MCF 10A (cell line): ENCODE measurements at regions not wholly inside any gene's neighbourhood (a gene's known extent, or its start where the extent isn't known, plus 50 kb on each side); places are given as distances from the start of the nearest gene placed in this dataset.

ENCODE experiments used
- BruUV-seq: library from RNA; stranded (reverse); fragments of 400-500 nt; replicated peaks from 2 replicates; lab custom pipeline; 2021; lab: Mats Ljungman, UMichigan
- CTCF ChIA-PET: fragments of 300-600 bp; sonication (Branson Sonifier 250); formaldehyde crosslinking; extraction: SDS; loops from one replicate; lab custom pipeline; 2021; ENCODE audit warnings: antibody characterized with exemption, inconsistent platforms; lab: Yijun Ruan, JAX
- POLR2A ChIA-PET: fragments of 300-600, 350-650 bp; sonication (Branson Sonifier 250); formaldehyde crosslinking; extraction: SDS; loops from one replicate; lab custom pipeline; 2020; ENCODE audit warnings: antibody characterized with exemption, inconsistent platforms; lab: Yijun Ruan, JAX
- DNase-seq: peaks from one replicate; pipeline ENCODE4 v3.0.0-alpha.2; 2018; ENCODE audit not compliant: unreplicated experiment
- H3K27ac Mint-ChIP-seq: one replicate; pipeline ENCODE4 v1.8.0; 2022; ENCODE audit warnings: mild to moderate bottlenecking, low read depth, mixed read lengths; ENCODE audit not compliant: unreplicated experiment
- H3K27me3 Mint-ChIP-seq: one replicate; pipeline ENCODE4 v1.8.0; 2022; ENCODE audit warnings: mixed read lengths; ENCODE audit not compliant: insufficient read depth, unreplicated experiment
- H3K36me3 Mint-ChIP-seq: one replicate; pipeline ENCODE4 v1.8.0; 2022; ENCODE audit warnings: mild to moderate bottlenecking, moderate library complexity, mixed read lengths; ENCODE audit not compliant: insufficient read depth, unreplicated experiment
- H3K4me1 Mint-ChIP-seq: one replicate; pipeline ENCODE4 v1.8.0; 2022; ENCODE audit warnings: mixed read lengths; ENCODE audit not compliant: insufficient read depth, unreplicated experiment
- H3K4me3 Mint-ChIP-seq: one replicate; pipeline ENCODE4 v1.8.0; 2022; ENCODE audit warnings: mild to moderate bottlenecking, moderate library complexity, mixed read lengths; ENCODE audit not compliant: unreplicated experiment
- H3K9me3 Mint-ChIP-seq: one replicate; pipeline ENCODE4 v1.8.0; 2022; ENCODE audit warnings: mixed read lengths; ENCODE audit not compliant: unreplicated experiment
- CTCF ChIP-seq: fragments of 200-600 bp; IDR thresholded peaks from one replicate; pipeline ENCODE4 v1.8.0; 2022; ENCODE audit warnings: antibody characterized with exemption, mild to moderate bottlenecking; ENCODE audit not compliant: unreplicated experiment
- intact Hi-C: fragments of 100-400 bp; cut with micrococcal nuclease; formaldehyde crosslinking; loops from 2 replicates; pipeline ENCODE4 v1.14.1; 2022

- no peak for DNase-seq
- no peak for TF ChIP-seq CTCF
- H3K27ac Mint-ChIP-seq = no peak overlapping the region
Observed at GRCh38 chr7:79563821-79564522, 110.5 kb upstream of the MAGI2 start.

GRCh38 chr7:79555571-79555970, 102.1 kb upstream of the MAGI2 start:
- Mint-ChIP-seq H3K27me3 (peaks cover 11% of the 10 kb centered on the region), H3K4me3 (no peak overlapping the region), H3K36me3 (no peaks in the 10 kb centered on the region), H3K4me1 (peaks cover 9% of the 10 kb centered on the region), H3K27ac (no peak overlapping the region), H3K9me3 (peaks cover 8% of the 10 kb centered on the region)
- no peak for TF ChIP-seq CTCF
- BruUV-seq = no TSS peak
- DNase-seq = no peak
- CTCF ChIA-PET = no interaction called here
- intact Hi-C loops = no loop called here
- POLR2A ChIA-PET = no interaction called here

More at GRCh38 chr7:79563821-79564522, 110.5 kb upstream of the MAGI2 start:
- Mint-ChIP-seq H3K4me1 (no peaks in the 10 kb centered on the region), H3K36me3 (no peaks in the 10 kb centered on the region), H3K27me3 (peaks cover 31% of the 10 kb centered on the region), H3K4me3 (no peak overlapping the region), H3K9me3 (no peaks in the 10 kb centered on the region)
- POLR2A ChIA-PET = no interaction called here
- BruUV-seq = no TSS peak
- intact Hi-C loops = no loop called here
- CTCF ChIA-PET = no interaction called here

- H3K4me1 Mint-ChIP-seq = peaks cover 9% of the 10 kb centered on the region
- no peak for TF ChIP-seq CTCF
- ChIA-PET CTCF (no interaction called here), POLR2A (no interaction called here)
- H3K27me3 Mint-ChIP-seq = no peaks in the 10 kb centered on the region
- peak overlapping the region; percentile 0 for H3K27ac Mint-ChIP-seq
- peak; percentile 34 for DNase-seq
- no TSS peak for BruUV-seq
- intact Hi-C loops = no loop called here
- H3K36me3 Mint-ChIP-seq = no peaks in the 10 kb centered on the region
- H3K9me3 Mint-ChIP-seq = peaks cover 8% of the 10 kb centered on the region
- no peak overlapping the region for H3K4me3 Mint-ChIP-seq
Observed at GRCh38 chr7:79553811-79554555, 100.5 kb upstream of the MAGI2 start.

GRCh38 chr7:79552463-79552862, 99.0 kb upstream of the MAGI2 start:
- H3K36me3 Mint-ChIP-seq = no peaks in the 10 kb centered on the region
- BruUV-seq = no TSS peak
- POLR2A ChIA-PET = no interaction called here
- peaks cover 8% of the 10 kb centered on the region for H3K9me3 Mint-ChIP-seq
- no peak for TF ChIP-seq CTCF
- CTCF ChIA-PET = no interaction called here
- H3K4me3 Mint-ChIP-seq = no peak overlapping the region
- intact Hi-C loops = no loop called here
- H3K27ac Mint-ChIP-seq = no peak overlapping the region
- no peak for DNase-seq
- no peaks in the 10 kb centered on the region for H3K27me3 Mint-ChIP-seq
- H3K4me1 Mint-ChIP-seq = peaks cover 9% of the 10 kb centered on the region
